Upper lobe of right lung (tissue), 1 donor: ENCODE measurements at regions not wholly inside any gene's neighbourhood (a gene's known extent, or its start where the extent isn't known, plus 50 kb on each side); places are given as distances from the start of the nearest gene placed in this dataset.

ENCODE experiments used
- ATAC-seq: fragments of 200-7000 bp; cut with Tn5 transposase; one replicate; pipeline ENCODE4 v1.9.1; 2020; ENCODE audit warnings: mild to moderate bottlenecking, moderate library complexity
- DNase-seq: peaks from one replicate; pipeline ENCODE4 v3.0.0-alpha.2; 2020
- H3K27ac ChIP-seq: fragments of 200-600 bp; one replicate; pipeline ENCODE4 v1.8.0; 2022
- H3K27me3 ChIP-seq: fragments of 200-600 bp; one replicate; pipeline ENCODE4 v1.8.0; 2022; ENCODE audit warnings: mild to moderate bottlenecking
- H3K36me3 ChIP-seq: fragments of 200-600 bp; one replicate; pipeline ENCODE4 v1.8.0; 2022
- H3K4me1 ChIP-seq: fragments of 200-600 bp; one replicate; pipeline ENCODE4 v1.8.0; 2022
- H3K4me3 ChIP-seq: fragments of 200-600 bp; one replicate; pipeline ENCODE4 v1.8.0; 2022; ENCODE audit warnings: mild to moderate bottlenecking
- H3K9me3 ChIP-seq: fragments of 200-600 bp; one replicate; pipeline ENCODE4 v1.8.0; 2022
- CTCF ChIP-seq: fragments of 200-600 bp; IDR thresholded peaks from one replicate; pipeline ENCODE4 v1.8.0; 2022; ENCODE audit warnings: antibody characterized with exemption
- intact Hi-C: fragments of 100-400 bp; cut with DNase I; formaldehyde crosslinking; loops from one replicate; pipeline ENCODE4 v1.11.0; 2022
- donor health status: DM: no; HTN: yes; CAD: no; lungs with severe emphysema.

DNA sequence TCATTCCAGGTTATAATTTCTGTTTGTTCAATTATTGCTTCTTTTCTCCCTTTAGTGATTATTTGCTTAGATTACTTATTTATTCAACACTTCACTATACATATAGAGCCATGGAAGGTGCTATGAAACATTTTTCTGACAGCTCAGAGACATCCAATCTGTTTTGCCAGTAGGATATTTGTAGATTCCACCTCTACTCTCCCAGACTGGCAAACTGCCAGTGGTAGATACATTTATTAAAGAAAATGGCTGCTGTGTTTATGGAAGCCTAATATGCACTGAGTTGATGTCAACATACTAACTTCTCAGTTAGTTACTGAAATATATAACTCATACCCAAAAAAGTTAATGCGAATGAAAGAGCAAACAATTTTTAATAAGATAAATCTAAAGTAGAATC is 348.6 kb downstream of the TRAM1L1 start:
- ATAC-seq (no peak), DNase-seq (no peak)
- TF ChIP-seq CTCF: no peak
- no peak overlapping the region for H3K4me3 ChIP-seq
- no peaks in the 10 kb centered on the region for H3K36me3 ChIP-seq
- no peak overlapping the region for H3K27ac ChIP-seq
- intact Hi-C loops: no loop called here
- H3K4me1 ChIP-seq: no peaks in the 10 kb centered on the region
- no peaks in the 10 kb centered on the region for H3K27me3 ChIP-seq
- no peaks in the 10 kb centered on the region for H3K9me3 ChIP-seq

DNA sequence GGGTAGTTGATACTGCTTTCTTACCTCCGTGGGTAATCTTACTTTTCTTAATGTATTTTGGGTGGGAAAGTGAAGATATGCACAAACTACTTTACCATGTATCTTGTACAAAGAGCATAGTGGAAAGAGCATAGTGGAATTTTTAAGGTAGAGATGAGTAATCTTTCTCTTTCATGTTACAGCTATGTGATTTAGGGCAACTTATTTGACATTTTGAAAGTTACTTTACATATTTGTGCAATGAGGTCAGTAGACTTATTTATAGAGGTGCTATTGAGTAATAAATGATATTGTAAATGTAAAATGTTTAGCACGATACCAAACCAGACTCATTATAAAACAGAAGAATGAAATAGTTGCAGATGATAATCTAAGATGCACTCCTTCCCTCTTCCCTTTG is 351.2 kb downstream of the TRAM1L1 start:
- H3K9me3 ChIP-seq: no peaks in the 10 kb centered on the region
- intact Hi-C loops: no loop called here
- ATAC-seq: no peak
- DNase-seq: no peak
- TF ChIP-seq CTCF: no peak
- no peaks in the 10 kb centered on the region for H3K36me3 ChIP-seq
- no peaks in the 10 kb centered on the region for H3K27me3 ChIP-seq
- H3K4me1 ChIP-seq: no peaks in the 10 kb centered on the region
- no peak overlapping the region for H3K4me3 ChIP-seq
- no peak overlapping the region for H3K27ac ChIP-seq

GRCh38 chr4:116733370-116733769 is 352.0 kb downstream of the TRAM1L1 start:
- Histone ChIP-seq H3K27ac (no peak overlapping the region), H3K4me1 (no peaks in the 10 kb centered on the region), H3K27me3 (no peaks in the 10 kb centered on the region), H3K36me3 (no peaks in the 10 kb centered on the region), H3K9me3 (no peaks in the 10 kb centered on the region), H3K4me3 (no peak overlapping the region)
- TF ChIP-seq CTCF: no peak
- DNase-seq: no peak
- intact Hi-C loops: no loop called here
- ATAC-seq: no peak

GRCh38 chr4:116726523-116726922 is 358.9 kb downstream of the TRAM1L1 start:
- Histone ChIP-seq H3K36me3 (no peaks in the 10 kb centered on the region), H3K9me3 (no peaks in the 10 kb centered on the region), H3K4me1 (no peaks in the 10 kb centered on the region), H3K27ac (no peak overlapping the region), H3K4me3 (no peak overlapping the region), H3K27me3 (no peaks in the 10 kb centered on the region)
- TF ChIP-seq CTCF: no peak
- DNase-seq (no peak), ATAC-seq (no peak)
- intact Hi-C loops: no loop called here

- Histone ChIP-seq H3K4me3 (no peak overlapping the region), H3K9me3 (no peaks in the 10 kb centered on the region), H3K27me3 (no peaks in the 10 kb centered on the region), H3K27ac (no peak overlapping the region), H3K36me3 (no peaks in the 10 kb centered on the region), H3K4me1 (no peaks in the 10 kb centered on the region)
- ATAC-seq (no peak), DNase-seq (no peak)
- TF ChIP-seq CTCF: no peak
- intact Hi-C loops: no loop called here
These were observed 361.1 kb downstream of the TRAM1L1 start for GRCh38 chr4:116724249-116724648.

- no peak for TF ChIP-seq CTCF
- intact Hi-C loops: no loop called here
- H3K27ac ChIP-seq: no peak overlapping the region
- H3K4me1 ChIP-seq: no peaks in the 10 kb centered on the region
- no peak overlapping the region for H3K4me3 ChIP-seq
- no peaks in the 10 kb centered on the region for H3K27me3 ChIP-seq
- no peaks in the 10 kb centered on the region for H3K9me3 ChIP-seq
- ATAC-seq: peak; percentile 51
- no peaks in the 10 kb centered on the region for H3K36me3 ChIP-seq
- DNase-seq: peak; percentile 60
These were observed 379.9 kb downstream of the TRAM1L1 start for GRCh38 chr4:116705466-116705865.
